HEK293T (cell line): ENCODE measurements at regions not wholly inside any gene's neighbourhood (a gene's known extent, or its start where the extent isn't known, plus 50 kb on each side); places are given as distances from the start of the nearest gene placed in this dataset.

ENCODE experiments used
- ARNT ChIP-seq: fragments of 450-650 bp; IDR thresholded peaks from 2 replicates; pipeline ENCODE4 v1.6.1; 2017; ENCODE audit warnings: mild to moderate bottlenecking
- BHLHE40 ChIP-seq: fragments of 450-650 bp; IDR thresholded peaks from 2 replicates; pipeline ENCODE4 v1.6.1; 2016; ENCODE audit warnings: mild to moderate bottlenecking, moderate library complexity, borderline replicate concordance
- ELF4 ChIP-seq: fragments of 450-650 bp; IDR thresholded peaks from 2 replicates; pipeline ENCODE4 v1.6.1; 2017; ENCODE audit warnings: antibody characterized with exemption
- FOXA1 ChIP-seq: fragments of 450-650 bp; IDR thresholded peaks from 2 replicates; pipeline ENCODE4 v1.6.1; 2016; ENCODE audit warnings: mild to moderate bottlenecking
- FOXK2 ChIP-seq: fragments of 450-650 bp; IDR thresholded peaks from 2 replicates; pipeline ENCODE4 v1.6.1; 2016; ENCODE audit warnings: mild to moderate bottlenecking
- FOXM1 ChIP-seq: fragments of 450-650 bp; IDR thresholded peaks from 2 replicates; pipeline ENCODE4 v1.6.1; 2017; ENCODE audit warnings: mild to moderate bottlenecking, borderline replicate concordance
- HDGF ChIP-seq: fragments of 450-650 bp; IDR thresholded peaks from 2 replicates; pipeline ENCODE4 v1.6.1; 2017; ENCODE audit warnings: antibody characterized with exemption, borderline replicate concordance
- LEF1 ChIP-seq: fragments of 450-650 bp; IDR thresholded peaks from 2 replicates; pipeline ENCODE4 v1.6.1; 2017; ENCODE audit warnings: mild to moderate bottlenecking, borderline replicate concordance
- NFRKB ChIP-seq: fragments of 450-650 bp; IDR thresholded peaks from 2 replicates; pipeline ENCODE4 v1.6.1; 2016; ENCODE audit warnings: mild to moderate bottlenecking, moderate library complexity
- PKNOX1 ChIP-seq: fragments of 450-650 bp; IDR thresholded peaks from 2 replicates; pipeline ENCODE4 v1.6.1; 2016
- SUZ12 ChIP-seq: fragments of 450-650 bp; IDR thresholded peaks from 2 replicates; pipeline ENCODE4 v1.6.1; 2016; ENCODE audit warnings: mild to moderate bottlenecking
- TARDBP ChIP-seq: fragments of 450-650 bp; IDR thresholded peaks from 2 replicates; pipeline ENCODE4 v1.6.1; 2016

GRCh38 chr16:51374346-51374745 lies 223.3 kb upstream of the SALL1 start:
- TF ChIP-seq PKNOX1 (no peak), FOXK2 (no peak), ELF4 (no peak), ARNT (no peak), FOXA1 (no peak), NFRKB (no peak), BHLHE40 (no peak), HDGF (no peak), TARDBP (no peak), FOXM1 (no peak), SUZ12 (no peak), LEF1 (no peak)
